ENCODE measurements at regions not wholly inside any gene's neighbourhood (a gene's known extent, or its start where the extent isn't known, plus 50 kb on each side); places are given as distances from the start of the nearest gene placed in this dataset.

DNA sequence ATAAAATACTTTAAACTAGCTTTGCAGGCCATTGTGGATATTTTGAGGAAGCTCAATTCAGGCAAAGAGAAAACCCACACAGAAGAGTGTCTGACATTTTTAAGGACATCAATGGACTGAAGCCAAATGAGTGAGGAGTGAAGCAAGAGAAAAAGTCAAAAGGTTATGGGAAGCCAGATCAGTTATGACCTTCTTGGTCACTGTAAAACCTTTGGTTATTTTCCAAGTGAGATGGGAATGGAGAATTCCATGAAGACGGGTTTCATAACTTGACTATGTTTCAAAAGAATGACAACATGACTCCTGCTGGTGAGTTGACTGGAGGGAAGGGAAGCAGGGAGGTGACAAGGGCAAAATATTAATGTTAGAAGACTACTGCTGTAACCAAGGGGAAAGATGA is 585.2 kb downstream of the EFNA5 start:
- DNase-seq, result no peak
- H3K27ac ChIP-seq (ENCODE audit: low read depth, low read length), result no peak overlapping the region

GRCh38 chr5:107074996-107075395 is 595.7 kb downstream of the EFNA5 start:
- no peak overlapping the region for H3K27ac Mint-ChIP-seq
- Histone ChIP-seq H3K27me3 (ENCODE audit: insufficient read depth, low read length) (no peaks in the 10 kb centered on the region), H3K4me1 (ENCODE audit: insufficient read depth, low read length) (no peaks in the 10 kb centered on the region), H3K27ac (ENCODE audit: low read depth, low read length) (no peak overlapping the region), H3K4me3 (ENCODE audit: low read length in 2 of 2) (no peak overlapping the region), H3K9me3 (ENCODE audit: control insufficient read depth in 1 of 2, low read length in 2 of 2) (no peaks in the 10 kb centered on the region), H3K36me3 (ENCODE audit: insufficient read depth, low read length) (no peaks in the 10 kb centered on the region)
- CTCF ChIA-PET (ENCODE audit: partially characterized antibody), result no interaction called here
- no peaks in the 10 kb centered on the region for H3K4me1 Mint-ChIP-seq
- peaks cover 0 to 7% (median 6%) of the 10 kb centered on the region in 8 donors for H3K9me3 Mint-ChIP-seq
- no peaks in the 10 kb centered on the region for H3K36me3 Mint-ChIP-seq
- H3K27me3 Mint-ChIP-seq, result no peaks in the 10 kb centered on the region
- no peak overlapping the region for H3K4me3 Mint-ChIP-seq
- POLR2A ChIA-PET (ENCODE audit: partially characterized antibody), result no interaction called here
- intact Hi-C loops (cut with micrococcal nuclease), result no loop called here
- no peak for DNase-seq

More for the DNA sequence above, 585.2 kb downstream of the EFNA5 start:
- no peak overlapping the region for H3K4me3 ChIP-seq (ENCODE audit: low read length in 2 of 2)
- Mint-ChIP-seq H3K27me3 (no peaks in the 10 kb centered on the region), H3K36me3 (no peaks in the 10 kb centered on the region), H3K27ac (no peak overlapping the region), H3K4me3 (no peak overlapping the region), H3K4me1 (no peaks in the 10 kb centered on the region), H3K9me3 (peaks cover 0 to 9% (median 2%) of the 10 kb centered on the region in 8 donors)
- CTCF ChIA-PET (ENCODE audit: partially characterized antibody), result no interaction called here
- no peaks in the 10 kb centered on the region for H3K36me3 ChIP-seq (ENCODE audit: insufficient read depth, low read length)
- no peaks in the 10 kb centered on the region for H3K9me3 ChIP-seq (ENCODE audit: control insufficient read depth in 1 of 2, low read length in 2 of 2)
- POLR2A ChIA-PET (ENCODE audit: partially characterized antibody), result no interaction called here
- no peaks in the 10 kb centered on the region for H3K27me3 ChIP-seq (ENCODE audit: insufficient read depth, low read length)
- intact Hi-C loops (cut with micrococcal nuclease), result no loop called here
- no peaks in the 10 kb centered on the region for H3K4me1 ChIP-seq (ENCODE audit: insufficient read depth, low read length)

GRCh38 chr5:107072967-107073366 is 597.8 kb downstream of the EFNA5 start:
- Mint-ChIP-seq H3K27me3 (no peaks in the 10 kb centered on the region), H3K27ac (no peak overlapping the region), H3K9me3 (peaks cover 0 to 7% (median 4%) of the 10 kb centered on the region in 8 donors), H3K36me3 (no peaks in the 10 kb centered on the region), H3K4me1 (no peaks in the 10 kb centered on the region), H3K4me3 (no peak overlapping the region)
- no peak for DNase-seq
- POLR2A ChIA-PET (ENCODE audit: partially characterized antibody), result no interaction called here
- intact Hi-C loops (cut with micrococcal nuclease), result no loop called here
- Histone ChIP-seq H3K4me1 (ENCODE audit: insufficient read depth, low read length) (no peaks in the 10 kb centered on the region), H3K36me3 (ENCODE audit: insufficient read depth, low read length) (no peaks in the 10 kb centered on the region), H3K9me3 (ENCODE audit: control insufficient read depth in 1 of 2, low read length in 2 of 2) (no peaks in the 10 kb centered on the region), H3K4me3 (ENCODE audit: low read length in 2 of 2) (no peak overlapping the region), H3K27ac (ENCODE audit: low read depth, low read length) (no peak overlapping the region), H3K27me3 (ENCODE audit: insufficient read depth, low read length) (no peaks in the 10 kb centered on the region)
- CTCF ChIA-PET (ENCODE audit: partially characterized antibody), result no interaction called here

DNA sequence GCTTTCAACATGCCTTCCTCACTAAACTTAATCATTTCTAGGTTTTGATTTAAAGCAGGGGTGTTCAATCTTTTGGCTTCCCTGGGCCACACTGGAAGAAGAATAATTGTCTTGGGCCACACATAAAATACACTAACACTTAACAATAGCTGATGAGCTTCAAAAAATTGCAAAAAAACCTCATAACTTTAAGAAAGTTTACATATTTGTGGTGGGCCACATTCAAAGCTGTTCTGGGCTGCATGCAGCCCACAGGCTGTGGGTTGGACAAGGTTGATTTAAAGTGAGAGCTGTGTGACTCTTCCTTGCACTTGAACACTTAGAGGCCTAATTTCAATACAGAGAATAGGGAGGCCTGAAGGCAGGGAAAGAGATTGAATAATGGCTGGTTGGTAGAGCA is 598.3 kb downstream of the EFNA5 start:
- H3K27ac Mint-ChIP-seq, result no peak overlapping the region
- DNase-seq, result no peak
- no peak overlapping the region for H3K27ac ChIP-seq (ENCODE audit: low read depth, low read length)
- no peaks in the 10 kb centered on the region for H3K4me1 ChIP-seq (ENCODE audit: insufficient read depth, low read length)
- H3K4me3 Mint-ChIP-seq, result no peak overlapping the region
- no peaks in the 10 kb centered on the region for H3K27me3 Mint-ChIP-seq
- no peaks in the 10 kb centered on the region for H3K27me3 ChIP-seq (ENCODE audit: insufficient read depth, low read length)
- H3K4me3 ChIP-seq (ENCODE audit: low read length in 2 of 2), result no peak overlapping the region
- ChIA-PET CTCF (ENCODE audit: partially characterized antibody) (no interaction called here), POLR2A (ENCODE audit: partially characterized antibody) (no interaction called here)
- H3K9me3 ChIP-seq (ENCODE audit: control insufficient read depth in 1 of 2, low read length in 2 of 2), result no peaks in the 10 kb centered on the region
- H3K36me3 Mint-ChIP-seq, result no peaks in the 10 kb centered on the region
- no peaks in the 10 kb centered on the region for H3K4me1 Mint-ChIP-seq
- no peaks in the 10 kb centered on the region for H3K36me3 ChIP-seq (ENCODE audit: insufficient read depth, low read length)
- peaks cover 0 to 7% (median 4%) of the 10 kb centered on the region in 8 donors for H3K9me3 Mint-ChIP-seq
- intact Hi-C loops (cut with micrococcal nuclease), result no loop called here

DNA sequence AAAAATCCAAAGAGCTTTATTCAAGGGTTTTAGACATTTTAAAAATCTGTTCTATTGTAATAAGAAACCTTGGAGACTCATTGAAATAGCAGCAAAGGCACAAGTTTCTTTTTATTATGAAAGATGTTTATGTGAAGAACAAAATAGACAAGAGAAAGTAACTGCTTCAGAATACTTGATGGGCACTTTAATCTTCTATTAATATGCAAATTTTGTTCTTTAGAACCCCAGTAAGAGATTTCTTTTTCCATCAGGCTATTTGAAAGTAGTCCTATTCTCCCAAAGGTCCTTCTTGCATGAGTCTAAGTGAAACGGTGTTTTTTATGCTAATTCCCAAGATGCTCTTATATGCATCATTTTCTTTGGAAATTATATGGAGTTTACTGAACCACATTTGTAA is 602.0 kb downstream of the EFNA5 start:
- POLR2A ChIA-PET (ENCODE audit: partially characterized antibody), result no interaction called here
- no peak overlapping the region for H3K4me3 ChIP-seq (ENCODE audit: low read length in 2 of 2)
- H3K27ac Mint-ChIP-seq, result no peak overlapping the region
- no peak overlapping the region for H3K27ac ChIP-seq (ENCODE audit: low read depth, low read length)
- H3K4me3 Mint-ChIP-seq, result no peak overlapping the region
- intact Hi-C loops (cut with micrococcal nuclease), result no loop called here
- H3K9me3 ChIP-seq (ENCODE audit: control insufficient read depth in 1 of 2, low read length in 2 of 2), result no peaks in the 10 kb centered on the region
- no peaks in the 10 kb centered on the region for H3K27me3 ChIP-seq (ENCODE audit: insufficient read depth, low read length)
- peaks cover 0 to 7% (median 2%) of the 10 kb centered on the region in 8 donors for H3K9me3 Mint-ChIP-seq
- no peak for DNase-seq
- no peaks in the 10 kb centered on the region for H3K27me3 Mint-ChIP-seq
- no peaks in the 10 kb centered on the region for H3K36me3 Mint-ChIP-seq
- CTCF ChIA-PET (ENCODE audit: partially characterized antibody), result no interaction called here
- no peaks in the 10 kb centered on the region for H3K4me1 ChIP-seq (ENCODE audit: insufficient read depth, low read length)
- H3K4me1 Mint-ChIP-seq, result no peaks in the 10 kb centered on the region
- H3K36me3 ChIP-seq (ENCODE audit: insufficient read depth, low read length), result no peaks in the 10 kb centered on the region

- Histone ChIP-seq H3K27ac (ENCODE audit: low read depth, low read length) (no peak overlapping the region), H3K27me3 (ENCODE audit: insufficient read depth, low read length) (no peaks in the 10 kb centered on the region), H3K36me3 (ENCODE audit: insufficient read depth, low read length) (no peaks in the 10 kb centered on the region), H3K9me3 (ENCODE audit: control insufficient read depth in 1 of 2, low read length in 2 of 2) (no peaks in the 10 kb centered on the region), H3K4me1 (ENCODE audit: insufficient read depth, low read length) (no peaks in the 10 kb centered on the region), H3K4me3 (ENCODE audit: low read length in 2 of 2) (no peak overlapping the region)
- Mint-ChIP-seq H3K36me3 (no peaks in the 10 kb centered on the region), H3K4me1 (no peaks in the 10 kb centered on the region), H3K9me3 (peaks cover 0 to 7% (median 0%) of the 10 kb centered on the region in 8 donors), H3K27me3 (no peaks in the 10 kb centered on the region), H3K27ac (peak overlapping the region in 1 of 7 donors; percentile 31), H3K4me3 (no peak overlapping the region)
- intact Hi-C loops (cut with micrococcal nuclease), result no loop called here
- CTCF ChIA-PET (ENCODE audit: partially characterized antibody), result no interaction called here
- DNase-seq, result no peak
- POLR2A ChIA-PET (ENCODE audit: partially characterized antibody), result no interaction called here
These were observed 603.3 kb downstream of the EFNA5 start for GRCh38 chr5:107067395-107067794.

DNA sequence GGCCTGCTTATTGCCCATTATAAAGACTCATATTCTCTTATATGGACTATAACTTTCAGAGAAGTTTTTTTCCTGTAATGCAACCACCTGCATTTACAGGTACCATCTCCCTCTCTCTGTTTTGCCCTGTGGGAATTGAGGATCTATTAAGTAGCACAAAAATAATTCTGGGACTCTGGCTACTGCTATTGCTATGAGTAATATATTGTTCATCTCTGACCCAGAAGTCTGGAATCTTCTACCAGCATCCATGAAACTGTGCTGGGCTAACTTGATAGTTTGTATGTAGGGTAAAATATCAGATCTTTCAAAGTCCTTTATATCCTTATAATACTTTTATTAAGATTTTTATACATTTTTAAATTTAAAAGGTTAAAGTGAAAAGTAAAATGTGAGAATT is 607.2 kb downstream of the EFNA5 start:
- ChIA-PET POLR2A (ENCODE audit: partially characterized antibody) (no interaction called here), CTCF (ENCODE audit: partially characterized antibody) (no interaction called here)
- DNase-seq, result no peak

DNA sequence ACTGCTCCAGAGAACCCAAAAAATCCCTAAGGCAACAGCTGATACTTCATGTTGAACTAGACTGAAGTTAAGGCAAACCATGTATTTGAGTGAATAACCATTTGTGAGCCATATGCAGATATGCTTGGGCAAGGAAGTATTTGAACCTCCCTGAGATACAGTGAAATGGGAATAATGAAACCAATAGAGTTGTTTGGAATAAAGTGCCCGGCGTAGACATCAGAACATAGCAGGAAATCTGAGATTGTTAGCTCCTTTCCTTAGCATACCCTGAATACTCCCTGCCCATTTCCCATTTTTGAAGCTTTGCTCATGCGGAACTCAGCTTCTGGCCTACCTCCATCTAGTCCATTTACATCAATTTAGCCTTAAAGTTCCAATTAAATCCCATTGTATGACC is 611.9 kb downstream of the EFNA5 start:
- H3K4me1 ChIP-seq (ENCODE audit: insufficient read depth, low read length), result no peaks in the 10 kb centered on the region
- no peaks in the 10 kb centered on the region for H3K9me3 ChIP-seq (ENCODE audit: control insufficient read depth in 1 of 2, low read length in 2 of 2)
- peaks cover 0 to 8% (median 2%) of the 10 kb centered on the region in 8 donors for H3K9me3 Mint-ChIP-seq
- no peak for DNase-seq
- no peak overlapping the region for H3K27ac Mint-ChIP-seq
- no peaks in the 10 kb centered on the region for H3K36me3 Mint-ChIP-seq
- H3K4me3 Mint-ChIP-seq, result no peak overlapping the region
- ChIA-PET CTCF (ENCODE audit: partially characterized antibody) (no interaction called here), POLR2A (ENCODE audit: partially characterized antibody) (interaction anchor here (0.5 kb wide), 1 partner anchor 527 kb away, joined by 3 read pairs; no protein-coding TSS in a partner anchor)
- H3K4me3 ChIP-seq (ENCODE audit: low read length in 2 of 2), result no peak overlapping the region
- no peaks in the 10 kb centered on the region for H3K27me3 Mint-ChIP-seq
- intact Hi-C loops (cut with micrococcal nuclease), result no loop called here
- no peaks in the 10 kb centered on the region for H3K4me1 Mint-ChIP-seq
- no peaks in the 10 kb centered on the region for H3K36me3 ChIP-seq (ENCODE audit: insufficient read depth, low read length)
- H3K27me3 ChIP-seq (ENCODE audit: insufficient read depth, low read length), result no peaks in the 10 kb centered on the region
- H3K27ac ChIP-seq (ENCODE audit: low read depth, low read length), result no peak overlapping the region

More for the DNA sequence above, 607.2 kb downstream of the EFNA5 start:
- Histone ChIP-seq H3K27ac (ENCODE audit: low read depth, low read length) (no peak overlapping the region), H3K4me1 (ENCODE audit: insufficient read depth, low read length) (no peaks in the 10 kb centered on the region), H3K9me3 (ENCODE audit: control insufficient read depth in 1 of 2, low read length in 2 of 2) (no peaks in the 10 kb centered on the region), H3K27me3 (ENCODE audit: insufficient read depth, low read length) (no peaks in the 10 kb centered on the region), H3K36me3 (ENCODE audit: insufficient read depth, low read length) (no peaks in the 10 kb centered on the region), H3K4me3 (ENCODE audit: low read length in 2 of 2) (no peak overlapping the region)
- intact Hi-C loops (cut with micrococcal nuclease), result no loop called here
- Mint-ChIP-seq H3K9me3 (peaks cover 0 to 5% (median 0%) of the 10 kb centered on the region in 8 donors), H3K27ac (no peak overlapping the region), H3K4me3 (no peak overlapping the region), H3K27me3 (no peaks in the 10 kb centered on the region), H3K36me3 (no peaks in the 10 kb centered on the region), H3K4me1 (no peaks in the 10 kb centered on the region)
